Testis (tissue), 2 donors: ENCODE measurements at regions not wholly inside any gene's neighbourhood (a gene's known extent, or its start where the extent isn't known, plus 50 kb on each side); places are given as distances from the start of the nearest gene placed in this dataset.

ENCODE experiments used
- POLR2A ChIP-seq: fragments of 450-650 bp; IDR thresholded peaks from one replicate; pipeline ENCODE4 v1.6.1; 2017; ENCODE audit warnings: antibody characterized with exemption, mild to moderate bottlenecking, moderate library complexity
- TF ChIP-seq, protein P1 (sequence below), 3 experiments: fragments of 450-650 bp in 2 of 3; fragments of 200-600 bp in 1 of 3; sonication (generic) in 1 of 3; IDR thresholded peaks; one replicate each; pipeline ENCODE4 v1.5.1; 2016 to 2019; ENCODE audit warnings: antibody characterized with exemption in 3 of 3, mild to moderate bottlenecking in 2 of 3, moderate library complexity in 1 of 3

DNA sequence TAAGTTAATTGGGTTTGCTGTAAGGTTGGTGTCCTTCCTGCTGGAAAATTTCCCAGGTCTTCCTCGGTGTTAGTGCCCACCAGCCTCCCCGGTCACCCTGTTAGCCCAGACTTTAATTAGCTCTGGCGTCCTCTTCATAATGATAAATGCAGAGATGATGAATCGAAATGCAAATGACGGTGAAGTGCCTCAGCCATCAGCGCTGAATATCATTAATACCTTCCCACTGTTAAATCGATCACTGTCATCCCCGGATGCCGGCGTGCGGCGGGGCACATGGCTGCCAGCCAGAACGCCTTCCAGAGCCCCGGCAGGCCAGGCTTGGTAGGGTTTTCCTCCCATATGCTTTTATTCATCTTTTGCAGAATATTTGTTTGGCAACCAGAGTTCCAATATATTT is 204.5 kb downstream of the IRX2 start:
- TF ChIP-seq, protein P1, sequence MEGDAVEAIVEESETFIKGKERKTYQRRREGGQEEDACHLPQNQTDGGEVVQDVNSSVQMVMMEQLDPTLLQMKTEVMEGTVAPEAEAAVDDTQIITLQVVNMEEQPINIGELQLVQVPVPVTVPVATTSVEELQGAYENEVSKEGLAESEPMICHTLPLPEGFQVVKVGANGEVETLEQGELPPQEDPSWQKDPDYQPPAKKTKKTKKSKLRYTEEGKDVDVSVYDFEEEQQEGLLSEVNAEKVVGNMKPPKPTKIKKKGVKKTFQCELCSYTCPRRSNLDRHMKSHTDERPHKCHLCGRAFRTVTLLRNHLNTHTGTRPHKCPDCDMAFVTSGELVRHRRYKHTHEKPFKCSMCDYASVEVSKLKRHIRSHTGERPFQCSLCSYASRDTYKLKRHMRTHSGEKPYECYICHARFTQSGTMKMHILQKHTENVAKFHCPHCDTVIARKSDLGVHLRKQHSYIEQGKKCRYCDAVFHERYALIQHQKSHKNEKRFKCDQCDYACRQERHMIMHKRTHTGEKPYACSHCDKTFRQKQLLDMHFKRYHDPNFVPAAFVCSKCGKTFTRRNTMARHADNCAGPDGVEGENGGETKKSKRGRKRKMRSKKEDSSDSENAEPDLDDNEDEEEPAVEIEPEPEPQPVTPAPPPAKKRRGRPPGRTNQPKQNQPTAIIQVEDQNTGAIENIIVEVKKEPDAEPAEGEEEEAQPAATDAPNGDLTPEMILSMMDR (IDR thresholded peaks at IDR 0.05): no peak
- no peak for TF ChIP-seq POLR2A
